HL-60 (cell line): ENCODE measurements at regions not wholly inside any gene's neighbourhood (a gene's known extent, or its start where the extent isn't known, plus 50 kb on each side); places are given as distances from the start of the nearest gene placed in this dataset.

ENCODE experiments used
- DNase-seq, 2 experiments: peaks; one replicate each; pipeline ENCODE4 v3.0.0-alpha.2; 2010 to 2020; ENCODE audit warnings: low read depth in 1 of 2, low spot score in 1 of 2
- H3K27ac ChIP-seq: fragments of 250-450 bp; sonication (Bioruptor Pico); replicated peaks from 2 replicates; pipeline ENCODE4 v1.5.1; 2020; ENCODE audit warnings: mild to moderate bottlenecking, moderate library complexity
- H3K27me3 ChIP-seq: fragments of 250-450 bp; sonication (Bioruptor Pico); 2 replicates; pipeline ENCODE4 v1.5.1; 2021; ENCODE audit warnings: mild to moderate bottlenecking, moderate library complexity; ENCODE audit not compliant: insufficient read depth, poor library complexity, severe bottlenecking
- H3K4me3 ChIP-seq: replicated peaks from 2 replicates; pipeline ENCODE4 v1.5.1; 2011; ENCODE audit warnings: mild to moderate bottlenecking, control low read depth, low read length; ENCODE audit not compliant: insufficient read depth
- CTCF ChIP-seq: IDR thresholded peaks from one replicate; pipeline ENCODE4 v1.5.1; 2011; ENCODE audit warnings: low read length, control low read depth, inconsistent platforms; ENCODE audit not compliant: insufficient read depth
- GABPA ChIP-seq: IDR thresholded peaks from 2 replicates; pipeline ENCODE4 v1.6.1; 2012; ENCODE audit warnings: low read depth
- POLR2AphosphoS5 ChIP-seq: IDR thresholded peaks from 2 replicates; pipeline ENCODE4 v1.6.1; 2012; ENCODE audit warnings: low read depth
- REST ChIP-seq: IDR thresholded peaks from 2 replicates; pipeline ENCODE4 v1.6.1; 2012; ENCODE audit warnings: low read depth; ENCODE audit not compliant: insufficient replicate concordance
- SPI1 ChIP-seq: IDR thresholded peaks from 2 replicates; pipeline ENCODE4 v1.6.1; 2012; ENCODE audit warnings: low read depth, mild to moderate bottlenecking, borderline replicate concordance

GRCh38 chr20:57092112-57092899 is 174.1 kb downstream of the BMP7 start:
- H3K27ac ChIP-seq = no peak overlapping the region
- DNase-seq = peak; percentile 56 to 64
- TF ChIP-seq CTCF (peak; percentile 68), POLR2AphosphoS5 (no peak)
- no peak overlapping the region for H3K4me3 ChIP-seq
- H3K27me3 ChIP-seq = no peaks in the 10 kb centered on the region

GRCh38 chr20:57092900-57093530 is 173.4 kb downstream of the BMP7 start:
- Histone ChIP-seq H3K27ac (no peak overlapping the region), H3K4me3 (no peak overlapping the region), H3K27me3 (no peaks in the 10 kb centered on the region)
- TF ChIP-seq GABPA = no peak
- TF ChIP-seq POLR2AphosphoS5 = no peak
- no peak for TF ChIP-seq CTCF
- no peak for TF ChIP-seq SPI1
- no peak for TF ChIP-seq REST
- no peak for DNase-seq

GRCh38 chr20:57093766-57094165 is 172.7 kb downstream of the BMP7 start:
- TF ChIP-seq REST (no peak), CTCF (no peak)
- H3K27ac ChIP-seq = no peak overlapping the region

More at GRCh38 chr20:57093766-57094165, 172.7 kb downstream of the BMP7 start:
- no peak overlapping the region for H3K4me3 ChIP-seq
- DNase-seq = no peak
- H3K27me3 ChIP-seq = no peaks in the 10 kb centered on the region
